ENCODE measurements at regions not wholly inside any gene's neighbourhood (a gene's known extent, or its start where the extent isn't known, plus 50 kb on each side); places are given as distances from the start of the nearest gene placed in this dataset.

GRCh38 chr13:21871382-21871781, 200.5 kb downstream of the FGF9 start:
- H3K4ac ChIP-seq (ENCODE audit: low read depth, low read length): no peak overlapping the region
- ChIA-PET CTCF (interaction anchor here (0.5 kb wide), 1 partner anchor 31 kb away, joined by 3 read pairs; no protein-coding TSS in a partner anchor), POLR2A (ENCODE audit: unreplicated experiment) (no interaction called here)
- intact Hi-C loops (cut with micrococcal nuclease) (no loop called here), dilution Hi-C loops (cut with HindIII; ENCODE audit: low sequenced_read_pairs, unreplicated experiment) (no loop called here), in situ Hi-C loops (cut with MboI; ENCODE audit: low sequenced_read_pairs) (no loop called here)
- no peak overlapping the region for H3K4me2 ChIP-seq (ENCODE audit: low read depth, low read length)
- no peak overlapping the region for H3K56ac ChIP-seq (ENCODE audit: extremely low read depth, insufficient read depth, low read length)
- H2AK9ac ChIP-seq (replicated peaks; ENCODE audit: low read depth, low read length, poor library complexity): no peak overlapping the region
- H3K18ac ChIP-seq (ENCODE audit: low read depth, low read length): no peak overlapping the region
- ATAC-seq (ENCODE audit: low read depth) (no peak), DNase-seq (no peak)
- BruUV-seq (replicated peaks): no TSS peak
- H3K9ac ChIP-seq (ENCODE audit: low read depth, low read length): no peak overlapping the region
- H2BK120ac ChIP-seq (ENCODE audit: low read depth, low read length): no peak overlapping the region
- peaks cover 8% of the 10 kb centered on the region for H3K4me1 ChIP-seq (ENCODE audit: control insufficient read depth, insufficient read depth, low read length)
- peaks cover 3% of the 10 kb centered on the region; the same call in 1 of the 2 replicates for H3K9me1 ChIP-seq (ENCODE audit: insufficient read depth, low read length)
- H4K20me1 ChIP-seq (ENCODE audit: insufficient read depth, low read length): no peaks in the 10 kb centered on the region
- H2AK5ac ChIP-seq (ENCODE audit: low read depth, low read length): no peak overlapping the region
- H2BK20ac ChIP-seq (ENCODE audit: low read depth, low read length): no peak overlapping the region
- no peak overlapping the region for H4K91ac ChIP-seq (ENCODE audit: insufficient read depth, low read depth, low read length)
- H3K27ac ChIP-seq (ENCODE audit: insufficient read depth, low read length): no peak overlapping the region
- H4K5ac ChIP-seq (ENCODE audit: low read depth, low read length): no peak overlapping the region
- no peaks in the 10 kb centered on the region for H3K27me3 ChIP-seq (ENCODE audit: control insufficient read depth, insufficient read depth, low read length)
- no peak overlapping the region for H4K8ac ChIP-seq (ENCODE audit: low read depth in 2 of 2, low read length in 2 of 2)
- WGBS, 2 experiments (ENCODE audit: extremely low coverage in 2 of 2, insufficient read length in 1 of 2): 83% methylated on average over 1 of the region's 7 CpGs; no CpG with 5 or more reads in 1 of the 2 experiments
- H3K23ac ChIP-seq (ENCODE audit: low read depth, low read length): no peak overlapping the region
- no peaks in the 10 kb centered on the region for H3K79me1 ChIP-seq (ENCODE audit: low read depth in 1 of 2, low read length in 2 of 2)
- no peaks in the 10 kb centered on the region for H3K9me3 ChIP-seq (ENCODE audit: control insufficient read depth, insufficient read depth, low read length)
- H2BK5ac ChIP-seq (ENCODE audit: low read depth, low read length, poor library complexity, severe bottlenecking): no peak overlapping the region
- no peak for TF ChIP-seq NFE2L2 (IDR thresholded peaks at IDR 0.05; ENCODE audit: low read depth, low read length)
- H3K4me3 ChIP-seq (ENCODE audit: insufficient read depth, low read depth, low read length): no peak overlapping the region
- H3K14ac ChIP-seq (replicated peaks; ENCODE audit: low read depth, low read length): no peak overlapping the region
- no peak overlapping the region; the same call in 2 of the 3 replicates for H2BK15ac ChIP-seq (ENCODE audit: low read depth, low read length)
- no peak overlapping the region for H2AFZ ChIP-seq (replicated peaks; ENCODE audit: low read length, poor library complexity)
- H3K36me3 ChIP-seq (ENCODE audit: control insufficient read depth, insufficient read depth, low read length): no peaks in the 10 kb centered on the region
